Chondrocyte (in vitro differentiated cells): ENCODE measurements at regions not wholly inside any gene's neighbourhood (a gene's known extent, or its start where the extent isn't known, plus 50 kb on each side); places are given as distances from the start of the nearest gene placed in this dataset.

Source experiments
- DNase-seq: peaks from one replicate; pipeline ENCODE4 v3.0.0; 2021; ENCODE audit warnings: mixed read lengths, low spot score
- H3K27ac Mint-ChIP-seq: one replicate; pipeline ENCODE4 v1.8.0; 2021; ENCODE audit warnings: mild to moderate bottlenecking, moderate library complexity, mixed read lengths; ENCODE audit not compliant: unreplicated experiment
- H3K27me3 Mint-ChIP-seq: 2 replicates; pipeline ENCODE4 v1.8.0; 2021; ENCODE audit warnings: low read depth, mixed read lengths
- H3K36me3 Mint-ChIP-seq: 2 replicates; pipeline ENCODE4 v1.8.0; 2021; ENCODE audit warnings: low read depth, mixed read lengths
- H3K4me1 Mint-ChIP-seq: 2 replicates; pipeline ENCODE4 v1.8.0; 2021; ENCODE audit warnings: low read depth, mild to moderate bottlenecking, mixed read lengths
- H3K4me3 Mint-ChIP-seq: one replicate; pipeline ENCODE4 v1.8.0; 2021; ENCODE audit warnings: mild to moderate bottlenecking, moderate library complexity, mixed read lengths; ENCODE audit not compliant: unreplicated experiment
- H3K9me3 Mint-ChIP-seq: 2 replicates; pipeline ENCODE4 v1.8.0; 2021; ENCODE audit warnings: low read depth, mixed read lengths
- CTCF ChIP-seq: fragments of 200-600 bp; sonication (generic); IDR thresholded peaks from 2 replicates; pipeline ENCODE4 v1.5.0; 2021; ENCODE audit warnings: antibody characterized with exemption, mild to moderate bottlenecking, moderate library complexity

- no peak overlapping the region for H3K27ac Mint-ChIP-seq
- H3K36me3 Mint-ChIP-seq: no peaks in the 10 kb centered on the region
- H3K9me3 Mint-ChIP-seq: no peaks in the 10 kb centered on the region
- TF ChIP-seq CTCF: no peak
- no peak for DNase-seq
- H3K4me1 Mint-ChIP-seq: peaks cover 13% of the 10 kb centered on the region
- no peaks in the 10 kb centered on the region for H3K27me3 Mint-ChIP-seq
- no peak overlapping the region for H3K4me3 Mint-ChIP-seq
Observed at GRCh38 chr5:125037020-125037419, 290.6 kb upstream of the ZNF608 start.

- Mint-ChIP-seq H3K4me1 (peaks cover 13% of the 10 kb centered on the region), H3K27me3 (no peaks in the 10 kb centered on the region), H3K4me3 (no peak overlapping the region), H3K27ac (no peak overlapping the region), H3K9me3 (no peaks in the 10 kb centered on the region), H3K36me3 (no peaks in the 10 kb centered on the region)
- no peak for DNase-seq
- no peak for TF ChIP-seq CTCF
Observed at GRCh38 chr5:125037530-125037929, 291.1 kb upstream of the ZNF608 start.

GRCh38 chr5:125038477-125038876 lies 292.0 kb upstream of the ZNF608 start:
- no peaks in the 10 kb centered on the region for H3K27me3 Mint-ChIP-seq
- no peak for TF ChIP-seq CTCF
- no peak for DNase-seq
- H3K4me1 Mint-ChIP-seq: peaks cover 21% of the 10 kb centered on the region
- H3K36me3 Mint-ChIP-seq: no peaks in the 10 kb centered on the region
- H3K4me3 Mint-ChIP-seq: no peak overlapping the region
- H3K27ac Mint-ChIP-seq: no peak overlapping the region
- no peaks in the 10 kb centered on the region for H3K9me3 Mint-ChIP-seq

- no peaks in the 10 kb centered on the region for H3K27me3 Mint-ChIP-seq
Observed at GRCh38 chr5:125041798-125042197, 295.4 kb upstream of the ZNF608 start.

GRCh38 chr5:125042261-125042890 lies 295.9 kb upstream of the ZNF608 start:
- Mint-ChIP-seq H3K36me3 (no peaks in the 10 kb centered on the region), H3K27me3 (no peaks in the 10 kb centered on the region), H3K4me1 (peaks cover 49% of the 10 kb centered on the region), H3K27ac (no peak overlapping the region), H3K9me3 (no peaks in the 10 kb centered on the region), H3K4me3 (no peak overlapping the region)
- DNase-seq: no peak
- TF ChIP-seq CTCF: no peak

More at GRCh38 chr5:125041798-125042197, 295.4 kb upstream of the ZNF608 start:
- Mint-ChIP-seq H3K4me1 (peaks cover 49% of the 10 kb centered on the region), H3K36me3 (no peaks in the 10 kb centered on the region), H3K27ac (no peak overlapping the region), H3K4me3 (no peak overlapping the region), H3K9me3 (no peaks in the 10 kb centered on the region)
- no peak for DNase-seq
- TF ChIP-seq CTCF: no peak
